Fibroblast of mammary gland (primary cell): ENCODE measurements at regions not wholly inside any gene's neighbourhood (a gene's known extent, or its start where the extent isn't known, plus 50 kb on each side); places are given as distances from the start of the nearest gene placed in this dataset.

ENCODE experiments used
- DNase-seq: peaks from one replicate; pipeline ENCODE4 v3.0.0-alpha.2; 2010; ENCODE audit warnings: low read depth
- H3K4me3 ChIP-seq: 2 replicates; pipeline ENCODE4 v1.5.1; 2011; ENCODE audit warnings: low read depth, mild to moderate bottlenecking, low read length, moderate library complexity; ENCODE audit not compliant: control insufficient read depth
- TF ChIP-seq, protein P1 (sequence below): conservative IDR thresholded peaks from 2 replicates; pipeline ENCODE4 v1.5.1; 2011; ENCODE audit warnings: low read depth, low read length, inconsistent platforms; ENCODE audit not compliant: control insufficient read depth, insufficient read depth

DNA sequence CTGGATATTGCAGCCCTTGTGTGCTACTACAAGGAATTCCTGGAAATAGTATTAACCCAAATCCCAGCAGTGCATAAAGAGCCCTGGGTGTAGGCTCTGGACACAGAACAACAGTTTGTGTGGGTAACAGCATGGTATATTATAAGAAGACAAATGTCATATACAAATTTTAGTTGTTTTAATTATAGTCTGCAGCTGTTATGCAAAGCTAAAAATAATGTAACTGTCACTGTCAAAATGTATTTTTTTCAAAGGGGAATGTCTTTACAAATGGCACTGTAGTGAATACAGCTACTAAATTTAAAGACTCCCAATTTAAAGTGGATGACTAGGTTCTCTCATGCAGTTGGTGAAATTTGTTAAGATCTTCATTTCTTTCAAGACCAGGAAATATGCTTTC is 339.0 kb downstream of the GPR37 start:
- no peak overlapping the region for H3K4me3 ChIP-seq
- TF ChIP-seq, protein P1, sequence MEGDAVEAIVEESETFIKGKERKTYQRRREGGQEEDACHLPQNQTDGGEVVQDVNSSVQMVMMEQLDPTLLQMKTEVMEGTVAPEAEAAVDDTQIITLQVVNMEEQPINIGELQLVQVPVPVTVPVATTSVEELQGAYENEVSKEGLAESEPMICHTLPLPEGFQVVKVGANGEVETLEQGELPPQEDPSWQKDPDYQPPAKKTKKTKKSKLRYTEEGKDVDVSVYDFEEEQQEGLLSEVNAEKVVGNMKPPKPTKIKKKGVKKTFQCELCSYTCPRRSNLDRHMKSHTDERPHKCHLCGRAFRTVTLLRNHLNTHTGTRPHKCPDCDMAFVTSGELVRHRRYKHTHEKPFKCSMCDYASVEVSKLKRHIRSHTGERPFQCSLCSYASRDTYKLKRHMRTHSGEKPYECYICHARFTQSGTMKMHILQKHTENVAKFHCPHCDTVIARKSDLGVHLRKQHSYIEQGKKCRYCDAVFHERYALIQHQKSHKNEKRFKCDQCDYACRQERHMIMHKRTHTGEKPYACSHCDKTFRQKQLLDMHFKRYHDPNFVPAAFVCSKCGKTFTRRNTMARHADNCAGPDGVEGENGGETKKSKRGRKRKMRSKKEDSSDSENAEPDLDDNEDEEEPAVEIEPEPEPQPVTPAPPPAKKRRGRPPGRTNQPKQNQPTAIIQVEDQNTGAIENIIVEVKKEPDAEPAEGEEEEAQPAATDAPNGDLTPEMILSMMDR: no peak
- no peak for DNase-seq

DNA sequence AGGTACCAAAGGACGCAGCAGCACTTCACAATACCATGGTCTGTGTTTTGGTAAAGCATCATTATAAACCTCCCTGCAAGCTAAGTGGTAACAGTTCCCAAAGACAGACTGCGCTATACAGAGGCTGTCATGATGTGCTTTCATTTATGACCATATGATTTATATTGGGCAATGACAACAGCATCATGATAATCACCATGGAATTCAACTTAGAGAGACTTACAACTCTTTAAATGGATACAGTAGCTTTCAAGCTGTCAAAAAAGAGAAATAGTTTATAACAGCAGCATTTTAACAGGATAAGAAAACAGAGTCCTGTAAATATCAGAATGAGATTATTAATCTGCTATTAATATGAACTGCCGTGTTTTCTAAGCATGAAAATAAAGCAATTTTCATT is 341.7 kb downstream of the GPR37 start:
- no peak overlapping the region for H3K4me3 ChIP-seq
- TF ChIP-seq, protein P1: no peak
- no peak for DNase-seq

DNA sequence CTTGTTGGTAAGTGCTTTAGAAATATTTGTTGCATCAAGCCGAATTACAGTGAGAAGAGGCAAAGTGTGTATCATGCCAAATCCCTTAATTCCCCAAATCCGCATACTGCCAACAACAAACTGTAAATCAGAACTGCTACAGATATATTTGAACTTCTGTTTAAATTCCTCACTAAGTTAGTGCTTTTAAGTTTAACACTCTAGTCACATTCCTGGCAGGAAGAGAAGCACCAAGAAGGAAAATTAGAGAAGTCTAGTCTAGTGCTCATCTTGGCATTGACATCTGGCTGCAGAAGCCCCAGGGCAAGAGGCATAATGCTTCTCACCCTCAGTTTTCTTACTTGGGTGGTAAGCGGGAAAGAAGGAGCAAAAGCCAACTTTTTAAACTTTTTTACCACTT is 343.5 kb downstream of the GPR37 start:
- DNase-seq: no peak
- TF ChIP-seq, protein P1: no peak
- H3K4me3 ChIP-seq: no peak overlapping the region

DNA sequence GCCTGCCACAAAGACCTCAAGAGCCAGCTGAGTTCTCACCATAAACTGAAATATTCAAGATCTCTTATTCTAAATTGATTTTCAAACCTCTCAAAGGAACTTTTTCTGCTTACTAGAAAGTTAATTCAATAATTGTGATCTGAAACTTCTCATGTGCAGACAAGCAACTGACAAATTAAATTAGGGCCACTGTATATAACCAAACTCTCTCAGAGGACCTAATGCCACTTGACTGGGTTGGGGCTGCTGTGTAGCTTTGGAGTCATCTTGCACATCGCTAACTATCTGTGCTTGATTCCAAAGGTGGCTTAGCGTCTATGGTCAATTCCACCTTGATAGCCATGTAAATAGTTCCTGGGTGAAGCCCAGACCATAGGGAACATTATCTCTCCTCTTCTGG is 345.2 kb downstream of the GPR37 start:
- TF ChIP-seq, protein P1: no peak
- no peak for DNase-seq
- no peak overlapping the region for H3K4me3 ChIP-seq

DNA sequence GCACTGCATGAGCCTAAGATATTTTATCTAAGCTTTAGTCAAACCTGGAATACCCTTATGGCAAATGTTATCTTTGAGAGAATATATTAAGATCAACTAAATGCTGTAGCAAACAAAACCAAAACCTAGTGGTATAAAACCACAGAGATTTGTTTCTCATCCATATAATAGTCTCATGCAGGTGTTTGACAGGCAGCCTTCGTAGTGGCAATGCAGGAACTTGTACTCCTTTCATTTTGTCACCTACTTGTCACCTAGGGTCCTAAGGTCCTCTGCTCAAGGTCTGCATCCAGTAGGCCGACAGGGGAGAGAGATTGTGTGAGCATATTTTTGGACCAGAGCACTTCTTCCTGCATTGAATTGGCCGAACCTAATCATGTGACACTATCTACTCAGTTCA is 352.6 kb downstream of the GPR37 start:
- TF ChIP-seq, protein P1: no peak

DNA sequence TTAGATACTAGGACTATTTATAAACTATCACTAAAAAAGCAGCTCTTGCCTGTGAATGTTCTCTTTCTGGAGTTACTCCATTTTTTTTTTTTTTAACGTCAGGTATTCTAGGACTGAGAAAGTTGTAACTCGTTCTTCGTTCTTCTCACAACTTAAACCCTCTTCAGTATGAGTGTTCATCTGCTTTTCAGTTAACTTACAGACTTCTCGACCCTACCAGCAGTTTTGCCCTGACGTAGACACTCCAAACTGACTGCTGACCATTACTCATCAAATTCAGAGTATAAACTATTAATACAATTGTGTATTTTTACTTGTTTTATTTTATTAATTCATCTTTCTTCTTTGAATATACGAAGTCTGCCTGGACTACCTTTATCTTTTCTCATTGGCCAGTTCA is 353.1 kb downstream of the GPR37 start:
- TF ChIP-seq, protein P1: no peak
- H3K4me3 ChIP-seq: no peak overlapping the region
- no peak for DNase-seq

More for the DNA sequence above, 352.6 kb downstream of the GPR37 start:
- no peak for DNase-seq
- no peak overlapping the region for H3K4me3 ChIP-seq

DNA sequence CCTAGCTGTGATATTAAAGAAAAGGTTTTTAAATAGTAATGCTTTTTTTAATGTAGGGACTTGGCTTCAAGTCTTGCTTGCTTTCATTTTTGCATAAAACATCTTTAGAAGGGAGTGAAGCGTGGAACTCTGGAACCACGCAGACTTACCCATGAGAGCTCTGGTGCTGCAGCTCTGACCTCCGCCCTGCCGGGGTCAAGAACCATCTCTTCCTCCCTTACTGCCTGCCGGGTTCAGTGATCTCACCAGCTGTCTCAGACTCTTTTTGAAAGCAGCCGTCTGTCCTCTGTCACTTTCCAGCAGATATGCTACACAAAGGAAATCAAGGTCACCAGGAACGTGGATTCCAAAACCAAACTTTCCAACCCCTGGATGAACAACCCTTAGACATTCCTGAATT is 353.8 kb downstream of the GPR37 start:
- no peak for DNase-seq
- H3K4me3 ChIP-seq: no peak overlapping the region
- TF ChIP-seq, protein P1: no peak
